GM18505 (cell line): ENCODE measurements at regions not wholly inside any gene's neighbourhood (a gene's known extent, or its start where the extent isn't known, plus 50 kb on each side); places are given as distances from the start of the nearest gene placed in this dataset.

Source experiments
- ATAC-seq: cut with Tn5 transposase; IDR thresholded peaks from one replicate; pipeline ENCODE4 v1.9.1; 2021; ENCODE audit not compliant: unreplicated experiment
- POLR2A ChIP-seq: IDR thresholded peaks from 4 replicates; pipeline ENCODE4 v1.6.1; 2011; ENCODE audit warnings: borderline replicate concordance; ENCODE audit not compliant: insufficient read depth, insufficient read length; ENCODE audit errors: extremely low read depth

GRCh38 chr1:164922585-164922984 lies 363.6 kb downstream of the PBX1 start:
- no peak for TF ChIP-seq POLR2A
- ATAC-seq = no peak

- TF ChIP-seq POLR2A = no peak
- ATAC-seq = no peak
These were observed 362.5 kb downstream of the PBX1 start for GRCh38 chr1:164921493-164921892.

- TF ChIP-seq POLR2A = no peak
- ATAC-seq = no peak
These were observed 359.2 kb downstream of the PBX1 start for GRCh38 chr1:164918140-164918539.

- no peak for TF ChIP-seq POLR2A
- ATAC-seq = no peak
These were observed 355.2 kb downstream of the PBX1 start for GRCh38 chr1:164914208-164914607.

- TF ChIP-seq POLR2A = no peak
- ATAC-seq = no peak
These were observed 353.3 kb downstream of the PBX1 start for GRCh38 chr1:164912290-164912689.

- no peak for ATAC-seq
- TF ChIP-seq POLR2A = no peak
These were observed 351.7 kb downstream of the PBX1 start for GRCh38 chr1:164910671-164911070.

GRCh38 chr1:164907666-164908065 lies 348.7 kb downstream of the PBX1 start:
- no peak for TF ChIP-seq POLR2A
- ATAC-seq = no peak

- no peak for TF ChIP-seq POLR2A
- ATAC-seq = no peak
These were observed 346.9 kb downstream of the PBX1 start for GRCh38 chr1:164905869-164906268.

GRCh38 chr1:164902491-164902890 lies 343.5 kb downstream of the PBX1 start:
- no peak for ATAC-seq

More at GRCh38 chr1:164902491-164902890, 343.5 kb downstream of the PBX1 start:
- TF ChIP-seq POLR2A = no peak
